ENCODE measurements at regions not wholly inside any gene's neighbourhood (a gene's known extent, or its start where the extent isn't known, plus 50 kb on each side); places are given as distances from the start of the nearest gene placed in this dataset.

DNA sequence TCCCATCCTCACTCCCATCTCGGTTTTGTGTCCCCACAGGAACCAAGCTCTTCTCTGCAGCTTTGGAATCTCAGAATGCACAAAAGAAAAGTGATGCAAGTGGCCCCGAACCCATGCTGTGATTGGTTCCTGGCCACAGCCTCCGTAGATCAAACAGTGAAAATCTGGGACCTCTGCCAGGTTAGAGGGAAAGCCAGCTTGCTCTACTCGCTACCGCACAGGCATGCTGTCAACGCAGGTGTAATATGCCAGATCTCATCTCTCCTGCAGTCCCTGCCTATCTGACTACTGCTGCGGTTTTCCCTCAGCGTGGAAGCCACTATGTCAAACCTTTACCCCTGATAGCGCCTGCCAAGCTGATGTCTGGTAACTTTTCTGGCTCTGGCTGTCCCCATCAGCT lies 200.5 kb upstream of the LRRC4C start:
- TF ChIP-seq CTCF (IDR thresholded peaks at IDR 0.05) (no peak), POLR2A (IDR thresholded peaks at IDR 0.05) (no peak)

Measured in Peyer's patch (tissue), 4 donors.